OCI-LY3 (cell line): ENCODE measurements at regions not wholly inside any gene's neighbourhood (a gene's known extent, or its start where the extent isn't known, plus 50 kb on each side); places are given as distances from the start of the nearest gene placed in this dataset.

ENCODE experiments used
- H2AFZ ChIP-seq: fragments of 200-600, 300-600 bp; shearing (Covaris generic); 2 replicates; pipeline ENCODE4 v1.6.0; 2014; ENCODE audit warnings: antibody characterized with exemption, low read depth, low read length
- H3K27ac ChIP-seq: fragments of 200-600, 300-600 bp; sonication (generic); 2 replicates; pipeline ENCODE4 v1.5.1; 2014; ENCODE audit warnings: mild to moderate bottlenecking, low read length, moderate library complexity, mixed read lengths
- H3K27me3 ChIP-seq: fragments of 200-600, 300-600 bp; sonication (generic); 2 replicates; pipeline ENCODE4 v1.6.1; 2014; ENCODE audit warnings: low read depth, low read length, mixed read lengths
- H3K36me3 ChIP-seq: fragments of 200-600, 300-600 bp; sonication (generic); replicated peaks from 2 replicates; pipeline ENCODE3; 2014; ENCODE audit warnings: low read depth, low read length, mixed read lengths
- H3K4me1 ChIP-seq: fragments of 300-600, 200-600 bp; sonication (generic); 2 replicates; pipeline ENCODE4 v1.6.1; 2014; ENCODE audit warnings: low read length, mixed read lengths
- H3K4me2 ChIP-seq: fragments of 200-600, 300-600 bp; sonication (generic); 2 replicates; pipeline ENCODE4 v1.6.1; 2014; ENCODE audit warnings: low read length, mixed read lengths
- H3K4me3 ChIP-seq: fragments of 300-600, 200-600 bp; sonication (generic); 2 replicates; pipeline ENCODE4 v1.5.1; 2014; ENCODE audit warnings: antibody characterized with exemption, mild to moderate bottlenecking, low read length, moderate library complexity
- H3K79me2 ChIP-seq: fragments of 300-600, 200-600 bp; shearing (Covaris generic); 2 replicates; pipeline ENCODE4 v1.6.1; 2014; ENCODE audit warnings: mild to moderate bottlenecking, low read length, mixed read lengths
- H3K9ac ChIP-seq: fragments of 300-600, 200-600 bp; shearing (Covaris generic); 2 replicates; pipeline ENCODE4 v1.6.0; 2014; ENCODE audit warnings: mild to moderate bottlenecking, low read length, moderate library complexity
- H3K9me3 ChIP-seq: fragments of 200-600, 300-600 bp; shearing (Covaris generic); 2 replicates; pipeline ENCODE4 v1.6.1; 2014; ENCODE audit warnings: low read length, mixed read lengths; ENCODE audit not compliant: insufficient read depth
- H4K20me1 ChIP-seq: fragments of 200-600, 300-600 bp; sonication (generic); 2 replicates; pipeline ENCODE4 v1.6.1; 2016; ENCODE audit warnings: low read length, mixed read lengths; ENCODE audit not compliant: insufficient read depth
- CTCF ChIP-seq: fragments of 200-600, 300-600 bp; sonication (generic); IDR thresholded peaks from 2 replicates; pipeline ENCODE4 v1.5.1; 2014; ENCODE audit warnings: antibody characterized with exemption, low read length, low read depth
- EZH2phosphoT487 ChIP-seq: fragments of 200-600 bp; shearing (Covaris generic); IDR thresholded peaks from 2 replicates; pipeline ENCODE4 v1.6.1; 2018; ENCODE audit warnings: antibody characterized with exemption, mixed run types, low read depth

DNA sequence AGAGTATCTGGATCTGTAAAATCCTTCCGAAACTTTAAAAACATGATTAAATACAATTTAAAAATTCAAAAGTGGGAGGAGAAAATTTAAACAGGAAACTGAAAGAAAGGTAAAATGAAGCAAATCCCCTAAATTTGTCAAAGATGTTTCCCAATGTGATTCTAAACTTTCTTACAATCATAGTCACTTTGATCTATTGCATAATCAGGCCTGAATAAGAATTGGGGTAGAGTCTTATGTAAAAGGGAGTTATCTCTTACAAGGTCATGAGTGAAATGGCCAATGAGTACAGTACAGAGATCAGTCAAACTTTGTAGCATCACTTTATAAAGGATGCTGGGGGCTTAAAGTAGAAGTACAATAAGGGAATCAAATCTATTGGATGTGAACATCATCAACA is 1657.7 kb upstream of the CELF4 start:
- TF ChIP-seq EZH2phosphoT487 (no peak), CTCF (no peak)
- Histone ChIP-seq H4K20me1 (no peaks in the 10 kb centered on the region), H3K27me3 (no peaks in the 10 kb centered on the region), H3K36me3 (no peaks in the 10 kb centered on the region), H3K4me2 (no peak overlapping the region), H3K4me3 (no peak overlapping the region), H3K4me1 (no peaks in the 10 kb centered on the region), H3K9me3 (no peaks in the 10 kb centered on the region), H3K27ac (no peak overlapping the region), H3K79me2 (no peaks in the 10 kb centered on the region), H3K9ac (no peak overlapping the region), H2AFZ (no peak overlapping the region)

GRCh38 chr18:39215920-39216319 is 1650.3 kb upstream of the CELF4 start:
- TF ChIP-seq EZH2phosphoT487 (no peak), CTCF (no peak)
- Histone ChIP-seq H2AFZ (no peak overlapping the region), H3K36me3 (no peaks in the 10 kb centered on the region), H3K9me3 (no peaks in the 10 kb centered on the region), H3K4me3 (no peak overlapping the region), H3K4me2 (no peak overlapping the region), H3K4me1 (no peaks in the 10 kb centered on the region), H3K79me2 (no peaks in the 10 kb centered on the region), H3K9ac (no peak overlapping the region), H4K20me1 (no peaks in the 10 kb centered on the region), H3K27me3 (no peaks in the 10 kb centered on the region), H3K27ac (no peak overlapping the region)

- no peak for TF ChIP-seq CTCF
- no peak for TF ChIP-seq EZH2phosphoT487
- H3K4me3 ChIP-seq: no peak overlapping the region
These were observed 1645.9 kb upstream of the CELF4 start for GRCh38 chr18:39211461-39211860.

GRCh38 chr18:39209173-39209572 is 1643.6 kb upstream of the CELF4 start:
- no peak overlapping the region for H3K9ac ChIP-seq
- peaks cover 35% of the 10 kb centered on the region for H3K4me1 ChIP-seq
- TF ChIP-seq EZH2phosphoT487 (no peak), CTCF (no peak)
- no peak overlapping the region for H3K27ac ChIP-seq
- no peak overlapping the region for H3K4me3 ChIP-seq
- no peak overlapping the region for H3K4me2 ChIP-seq
- H4K20me1 ChIP-seq: no peaks in the 10 kb centered on the region
- H3K27me3 ChIP-seq: no peaks in the 10 kb centered on the region
- no peak overlapping the region for H2AFZ ChIP-seq
- H3K9me3 ChIP-seq: no peaks in the 10 kb centered on the region
- no peaks in the 10 kb centered on the region for H3K79me2 ChIP-seq
- peaks cover 4% of the 10 kb centered on the region for H3K36me3 ChIP-seq

More at GRCh38 chr18:39211461-39211860, 1645.9 kb upstream of the CELF4 start:
- H3K36me3 ChIP-seq: no peaks in the 10 kb centered on the region
- no peaks in the 10 kb centered on the region for H3K79me2 ChIP-seq
- H2AFZ ChIP-seq: no peak overlapping the region
- H3K9me3 ChIP-seq: no peaks in the 10 kb centered on the region
- no peak overlapping the region for H3K9ac ChIP-seq
- no peaks in the 10 kb centered on the region for H4K20me1 ChIP-seq
- H3K27me3 ChIP-seq: no peaks in the 10 kb centered on the region
- no peak overlapping the region for H3K4me2 ChIP-seq
- H3K27ac ChIP-seq: no peak overlapping the region
- peaks cover 12% of the 10 kb centered on the region for H3K4me1 ChIP-seq
